ENCODE measurements at regions not wholly inside any gene's neighbourhood (a gene's known extent, or its start where the extent isn't known, plus 50 kb on each side); places are given as distances from the start of the nearest gene placed in this dataset.

DNA sequence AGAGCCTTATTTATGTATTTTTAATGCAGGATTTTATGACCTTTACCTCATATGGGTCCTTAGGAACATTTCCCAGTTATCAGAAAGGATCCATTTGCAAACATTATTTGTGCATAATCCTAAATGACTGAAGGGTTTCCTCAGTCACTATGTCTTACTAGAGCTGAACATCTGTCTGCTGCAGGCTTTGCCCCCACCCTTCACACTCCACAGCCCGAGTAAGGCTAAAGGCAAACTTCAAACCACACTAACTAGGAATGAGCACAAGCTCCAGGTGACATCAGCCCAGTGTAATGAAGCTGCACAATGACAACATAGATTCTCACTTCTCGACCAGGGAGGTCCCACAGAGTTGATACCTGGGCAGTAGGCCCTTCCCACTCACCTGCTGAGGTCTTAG lies 491.3 kb upstream of the MKI67 start:
- WGBS, 4 donors = 60 to 76% (median 71%) methylated on average over 2 of the region's 2 CpGs
- intact Hi-C loops (cut with DNase I) = no loop called here
- no peak overlapping the region for H3K4me3 ChIP-seq

GRCh38 chr10:128622706-128623105 lies 496.5 kb upstream of the MKI67 start:
- ATAC-seq (no peak), DNase-seq (no peak)
- intact Hi-C loops (cut with DNase I) = loop anchor here in 2 of 10 donors (10.0 kb wide), 1 partner anchor 1352 kb away; no protein-coding TSS in a partner anchor
- Histone ChIP-seq H3K4me1 (no peaks in the 10 kb centered on the region), H3K36me3 (no peaks in the 10 kb centered on the region), H3K27me3 (peaks cover 0 to 3% (median 0%) of the 10 kb centered on the region in 9 donors), H3K9me3 (no peaks in the 10 kb centered on the region), H3K4me3 (no peak overlapping the region), H3K27ac (no peak overlapping the region)
- WGBS, 4 donors = 86 to 91% (median 88%) methylated on average over 8 of the region's 8 CpGs
- TF ChIP-seq CTCF (IDR thresholded peaks at IDR 0.05) (no peak), POLR2A (IDR thresholded peaks at IDR 0.05) (no peak)

More for the DNA sequence above, 491.3 kb upstream of the MKI67 start:
- Histone ChIP-seq H3K36me3 (no peaks in the 10 kb centered on the region), H3K9me3 (no peaks in the 10 kb centered on the region), H3K27me3 (peaks cover 0 to 3% (median 0%) of the 10 kb centered on the region in 9 donors), H3K27ac (no peak overlapping the region), H3K4me1 (no peaks in the 10 kb centered on the region)
- no peak for ATAC-seq
- DNase-seq = no peak
- TF ChIP-seq CTCF (IDR thresholded peaks at IDR 0.05) (no peak), POLR2A (IDR thresholded peaks at IDR 0.05) (no peak)

DNA sequence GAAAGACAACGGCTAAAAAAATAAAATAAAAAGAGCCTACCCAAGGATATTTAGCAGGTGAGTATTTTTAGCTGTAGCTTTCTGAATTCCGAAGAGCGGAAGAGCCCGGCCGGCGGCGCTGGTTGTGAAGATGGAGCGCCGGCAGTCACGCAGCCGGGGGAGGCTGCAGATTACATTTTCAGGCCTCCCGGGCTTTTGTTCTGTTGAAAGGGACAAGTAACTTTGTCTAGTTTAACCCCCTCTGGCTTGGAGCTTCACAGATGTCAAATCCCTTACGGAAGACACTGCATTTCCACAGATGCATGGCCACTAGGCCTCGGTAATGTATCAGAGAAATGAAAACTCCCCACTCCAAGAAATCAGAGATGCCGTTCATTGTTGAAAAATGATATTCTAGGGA lies 497.6 kb upstream of the MKI67 start:
- peak overlapping the region in 1 of 12 donors; percentile 6 for H3K4me3 ChIP-seq
- H3K9me3 ChIP-seq = no peaks in the 10 kb centered on the region
- H3K36me3 ChIP-seq = no peaks in the 10 kb centered on the region
- no peak for ATAC-seq
- TF ChIP-seq CTCF (IDR thresholded peaks at IDR 0.05) (no peak), POLR2A (IDR thresholded peaks at IDR 0.05) (no peak)
- no peak for DNase-seq
- peaks cover 0 to 3% (median 0%) of the 10 kb centered on the region in 9 donors for H3K27me3 ChIP-seq
- intact Hi-C loops (cut with DNase I) = loop anchor here in 2 of 10 donors (10.0 kb wide), 1 partner anchor 1351 kb away; no protein-coding TSS in a partner anchor
- H3K4me1 ChIP-seq = no peaks in the 10 kb centered on the region
- WGBS, 4 donors = 54 to 84% (median 68%) methylated on average over 15 of the region's 15 CpGs
- H3K27ac ChIP-seq = no peak overlapping the region

DNA sequence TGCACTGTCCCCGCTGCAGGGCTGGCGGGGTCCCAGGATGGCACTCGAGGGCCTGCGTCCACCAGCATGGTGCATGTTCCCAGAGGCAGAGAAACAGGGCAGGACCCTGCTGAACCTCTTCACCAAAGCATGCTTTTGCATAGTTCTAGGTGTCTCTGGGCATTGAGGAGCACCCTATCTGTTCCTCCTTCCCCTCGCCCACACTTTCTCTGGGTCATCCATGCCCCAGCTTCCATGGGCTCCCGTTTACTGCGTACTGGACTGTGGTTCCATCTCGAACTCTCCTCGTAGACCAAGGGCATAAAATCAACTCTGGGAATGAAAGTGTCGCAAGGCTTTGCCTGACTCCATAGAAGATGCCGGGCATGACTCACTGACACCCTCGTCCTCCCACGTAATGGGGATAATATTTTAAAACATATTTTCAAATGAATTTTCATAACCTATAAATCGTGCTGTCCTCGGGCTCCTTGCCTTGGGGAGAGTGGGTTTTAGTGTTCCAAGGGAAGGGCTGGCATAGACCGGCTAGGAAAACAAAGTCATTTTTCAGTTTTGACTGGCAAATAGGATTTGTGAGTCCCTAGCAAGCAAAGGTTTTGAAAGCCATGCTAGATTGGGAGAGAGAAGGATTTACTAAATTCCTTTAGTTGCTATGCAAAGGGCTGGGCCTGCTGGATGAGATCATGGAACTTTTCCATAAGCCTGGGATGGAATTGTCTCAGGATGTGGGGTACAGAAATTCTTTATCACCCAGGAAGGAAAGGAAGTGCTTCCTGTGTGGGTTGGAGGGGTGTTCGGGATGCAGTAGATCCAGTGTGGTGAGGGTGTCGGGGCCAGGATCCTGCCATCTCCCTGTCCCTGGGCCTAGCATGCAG lies 498.7 kb upstream of the MKI67 start:
- intact Hi-C loops (cut with DNase I) = loop anchor here in 2 of 10 donors (5.0 to 10.0 kb wide), 2 partner anchors 237 to 1350 kb away; no protein-coding TSS in a partner anchor
- no peak overlapping the region for H3K4me3 ChIP-seq
- WGBS, 4 donors = 89 to 93% (median 93%) methylated on average over 18 of the region's 18 CpGs
- no peaks in the 10 kb centered on the region for H3K9me3 ChIP-seq
- DNase-seq = no peak
- TF ChIP-seq POLR2A (IDR thresholded peaks at IDR 0.05) (no peak), CTCF (IDR thresholded peaks at IDR 0.05) (no peak)
- no peaks in the 10 kb centered on the region for H3K36me3 ChIP-seq
- H3K27me3 ChIP-seq = peaks cover 0 to 3% (median 0%) of the 10 kb centered on the region in 9 donors
- no peak overlapping the region for H3K27ac ChIP-seq
- no peak for ATAC-seq
- no peaks in the 10 kb centered on the region for H3K4me1 ChIP-seq
